CD4-positive, CD25-positive, alpha-beta regulatory T cell (primary cell): ENCODE measurements at regions not wholly inside any gene's neighbourhood (a gene's known extent, or its start where the extent isn't known, plus 50 kb on each side); places are given as distances from the start of the nearest gene placed in this dataset.

ENCODE experiments used
- ATAC-seq, 2 donors: fragments of 150-1000 bp; cut with Tn5 transposase; one replicate each; pipeline ENCODE4 v1.10.0; 2021; ENCODE audit warnings: low read depth in 2 of 2, moderate number of reproducible peaks in 2 of 2, moderate library complexity in 1 of 2
- DNase-seq, 3 donors: peaks; one replicate each; pipeline versions ENCODE4 v3.0.0 to v3.0.0-alpha.2; 2012 to 2022; ENCODE audit warnings: mixed read lengths in 1 of 3
- H3K27ac ChIP-seq: one replicate; pipeline ENCODE4 v1.7.0; 2013; ENCODE audit warnings: mild to moderate bottlenecking, low read length; ENCODE audit not compliant: insufficient read depth, poor library complexity, severe bottlenecking
- H3K27me3 ChIP-seq: one replicate; pipeline ENCODE4 v1.7.0; 2013; ENCODE audit warnings: low read length; ENCODE audit not compliant: control insufficient read depth, insufficient read depth
- H3K36me3 ChIP-seq: one replicate; pipeline ENCODE4 v1.7.0; 2013; ENCODE audit warnings: mild to moderate bottlenecking, low read length, moderate library complexity; ENCODE audit not compliant: control insufficient read depth, insufficient read depth
- H3K4me1 ChIP-seq: 2 replicates; pipeline ENCODE4 v1.7.0; 2013; ENCODE audit warnings: mild to moderate bottlenecking, low read length; ENCODE audit not compliant: insufficient read depth, control insufficient read depth, poor library complexity, severe bottlenecking
- H3K4me3 ChIP-seq: one replicate; pipeline ENCODE4 v1.7.0; 2013; ENCODE audit warnings: low read depth, mild to moderate bottlenecking, low read length, moderate library complexity
- H3K9me3 ChIP-seq, 2 experiments: 1 replicate in 1 of 2; 2 replicates in 1 of 2; pipeline ENCODE4 v1.7.0; 2013; ENCODE audit warnings: low read length in 2 of 2, mild to moderate bottlenecking in 1 of 2, moderate library complexity in 1 of 2; ENCODE audit not compliant: control insufficient read depth in 2 of 2
- H3K27ac Mint-ChIP-seq, 3 donors: one replicate each; pipeline ENCODE4 v1.8.0; 2020 to 2022; ENCODE audit warnings: mild to moderate bottlenecking in 3 of 3, mixed read lengths in 3 of 3, moderate library complexity in 2 of 3
- H3K27me3 Mint-ChIP-seq: one replicate; pipeline ENCODE4 v1.8.0; 2022; ENCODE audit warnings: mild to moderate bottlenecking, mixed read lengths
- H3K36me3 Mint-ChIP-seq: one replicate; pipeline ENCODE4 v1.8.0; 2020; ENCODE audit warnings: mixed read lengths
- H3K4me1 Mint-ChIP-seq, 4 donors: one replicate each; pipeline ENCODE4 v1.8.0; 2020 to 2022; ENCODE audit warnings: mixed read lengths in 4 of 4, mild to moderate bottlenecking in 1 of 4
- H3K4me3 Mint-ChIP-seq, 4 donors: one replicate each; pipeline ENCODE4 v1.8.0; 2020 to 2022; ENCODE audit warnings: mild to moderate bottlenecking in 4 of 4, mixed read lengths in 4 of 4, moderate library complexity in 3 of 4
- H3K9me3 Mint-ChIP-seq, 7 donors: one replicate each; pipeline ENCODE4 v1.8.0; 2020 to 2022; ENCODE audit warnings: mixed read lengths in 7 of 7, mild to moderate bottlenecking in 3 of 7, moderate library complexity in 2 of 7

GRCh38 chr3:66812136-66812535 is 186.0 kb upstream of the KBTBD8 start:
- H3K27ac ChIP-seq, result no peak overlapping the region
- H3K27me3 Mint-ChIP-seq, result peaks cover 4% of the 10 kb centered on the region
- DNase-seq (no peak), ATAC-seq (no peak)
- no peaks in the 10 kb centered on the region for H3K36me3 ChIP-seq
- no peak overlapping the region for H3K27ac Mint-ChIP-seq
- H3K4me3 Mint-ChIP-seq, result no peak overlapping the region
- peaks cover 0 to 3% (median 1%) of the 10 kb centered on the region in 4 donors for H3K4me1 Mint-ChIP-seq
- no peaks in the 10 kb centered on the region for H3K36me3 Mint-ChIP-seq
- no peaks in the 10 kb centered on the region for H3K9me3 ChIP-seq
- no peaks in the 10 kb centered on the region for H3K9me3 Mint-ChIP-seq
- peaks cover 3% of the 10 kb centered on the region for H3K27me3 ChIP-seq
- no peak overlapping the region for H3K4me3 ChIP-seq
- H3K4me1 ChIP-seq, result no peaks in the 10 kb centered on the region

DNA sequence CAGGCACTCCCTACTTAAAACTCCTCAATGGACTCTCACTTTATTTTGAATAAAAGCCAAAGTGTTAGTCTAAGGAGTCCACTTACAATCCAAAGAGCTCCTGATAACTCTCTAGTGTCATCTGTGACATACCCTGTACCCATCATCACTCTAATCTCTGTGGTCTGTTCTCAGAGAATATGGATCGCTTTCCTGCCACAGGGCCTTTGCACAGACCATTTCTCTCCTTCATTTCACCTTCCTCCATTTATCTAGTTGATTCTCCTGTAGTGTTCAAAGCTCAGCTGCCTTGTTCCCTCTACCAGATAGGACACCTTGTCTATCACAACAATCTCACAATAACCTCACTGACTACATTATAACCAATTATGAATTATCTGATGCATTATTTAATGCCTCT is 185.4 kb upstream of the KBTBD8 start:
- no peak for ATAC-seq
- peaks cover 0 to 3% (median 1%) of the 10 kb centered on the region in 4 donors for H3K4me1 Mint-ChIP-seq
- Histone ChIP-seq H3K27ac (no peak overlapping the region), H3K4me1 (no peaks in the 10 kb centered on the region), H3K36me3 (no peaks in the 10 kb centered on the region), H3K27me3 (peaks cover 8% of the 10 kb centered on the region), H3K4me3 (no peak overlapping the region), H3K9me3 (no peaks in the 10 kb centered on the region)
- DNase-seq, result no peak
- H3K36me3 Mint-ChIP-seq, result no peaks in the 10 kb centered on the region
- H3K27ac Mint-ChIP-seq, result no peak overlapping the region
- H3K27me3 Mint-ChIP-seq, result peaks cover 8% of the 10 kb centered on the region
- no peak overlapping the region for H3K4me3 Mint-ChIP-seq
- no peaks in the 10 kb centered on the region for H3K9me3 Mint-ChIP-seq

- H3K36me3 Mint-ChIP-seq, result no peaks in the 10 kb centered on the region
- H3K27me3 Mint-ChIP-seq, result peaks cover 30% of the 10 kb centered on the region
- no peak overlapping the region for H3K4me3 Mint-ChIP-seq
Observed at GRCh38 chr3:66816090-66816761, 181.9 kb upstream of the KBTBD8 start.

DNA sequence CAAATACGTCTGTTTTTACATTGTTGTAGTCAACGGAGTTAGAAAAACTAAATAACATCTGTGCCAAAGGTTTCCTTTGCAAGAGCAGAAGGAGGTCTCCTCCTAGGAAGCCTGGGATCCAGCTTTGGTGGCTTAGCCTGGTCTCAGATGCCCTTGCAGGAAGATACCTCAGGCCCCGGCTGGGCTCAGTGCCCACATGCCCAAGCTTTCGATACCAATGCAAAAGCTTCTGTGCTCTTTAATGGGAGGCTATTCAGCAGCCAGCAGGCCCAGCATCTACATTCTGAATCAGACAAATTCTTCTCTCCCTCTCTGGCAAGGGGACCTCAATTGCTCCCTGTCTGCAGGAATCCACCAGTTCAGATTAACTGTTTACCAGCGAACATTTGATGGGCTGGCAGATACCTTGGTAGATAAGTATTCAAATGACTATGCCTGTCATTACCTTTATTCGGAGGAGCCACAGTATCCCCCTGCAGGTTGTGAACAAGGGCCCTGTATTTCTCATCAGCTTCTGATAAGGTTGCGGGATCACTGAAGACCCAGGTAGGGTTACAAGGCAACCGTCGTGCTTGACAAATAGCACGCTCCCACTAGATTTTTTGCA is 180.1 kb upstream of the KBTBD8 start:
- ATAC-seq (no peak), DNase-seq (no peak)
- Mint-ChIP-seq H3K9me3 (no peaks in the 10 kb centered on the region), H3K27me3 (peaks cover 30% of the 10 kb centered on the region), H3K4me1 (peaks cover 0 to 3% (median 1%) of the 10 kb centered on the region in 4 donors), H3K36me3 (no peaks in the 10 kb centered on the region), H3K4me3 (no peak overlapping the region), H3K27ac (no peak overlapping the region)
- peaks cover 8% of the 10 kb centered on the region for H3K27me3 ChIP-seq
- no peaks in the 10 kb centered on the region for H3K4me1 ChIP-seq
- H3K4me3 ChIP-seq, result no peak overlapping the region
- no peak overlapping the region for H3K27ac ChIP-seq
- no peaks in the 10 kb centered on the region for H3K36me3 ChIP-seq
- no peaks in the 10 kb centered on the region for H3K9me3 ChIP-seq

More at GRCh38 chr3:66816090-66816761, 181.9 kb upstream of the KBTBD8 start:
- Histone ChIP-seq H3K9me3 (no peaks in the 10 kb centered on the region), H3K36me3 (no peaks in the 10 kb centered on the region), H3K4me1 (no peaks in the 10 kb centered on the region), H3K4me3 (no peak overlapping the region), H3K27me3 (peaks cover 8% of the 10 kb centered on the region), H3K27ac (no peak overlapping the region)
- Mint-ChIP-seq H3K9me3 (no peaks in the 10 kb centered on the region), H3K4me1 (peaks cover 0 to 3% (median 1%) of the 10 kb centered on the region in 4 donors), H3K27ac (no peak overlapping the region)
- DNase-seq (peak in 2 of 3 donors; percentile 67 to 68), ATAC-seq (peak; percentile 74 to 83)

DNA sequence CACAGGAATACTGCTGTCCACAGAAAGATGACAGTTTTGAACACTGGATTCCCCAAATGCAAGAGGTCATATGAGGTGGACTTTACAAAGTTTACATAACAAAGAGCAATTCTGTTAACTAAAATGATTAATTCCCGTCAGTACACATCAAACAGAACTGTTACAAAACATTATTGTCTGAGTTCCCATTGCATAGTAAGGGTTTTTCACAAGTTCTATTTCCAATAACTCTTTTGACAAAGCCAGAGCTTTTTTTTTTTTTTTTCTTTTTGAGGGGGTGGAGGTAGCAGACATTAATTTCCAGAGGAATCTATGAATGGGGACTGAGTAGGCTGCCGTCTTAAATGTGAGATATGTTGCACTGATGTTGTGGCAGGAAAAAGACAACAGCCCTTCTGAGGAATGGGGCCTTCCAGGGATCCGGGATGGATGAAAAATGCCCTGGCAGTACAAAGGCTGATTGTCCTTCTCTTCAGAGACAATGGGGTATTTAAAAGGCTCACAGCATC is 178.1 kb upstream of the KBTBD8 start:
- H3K9me3 ChIP-seq, result no peaks in the 10 kb centered on the region
- H3K27ac ChIP-seq, result no peak overlapping the region
- no peaks in the 10 kb centered on the region for H3K36me3 Mint-ChIP-seq
- peaks cover 0 to 3% (median 1%) of the 10 kb centered on the region in 4 donors for H3K4me1 Mint-ChIP-seq
- H3K27ac Mint-ChIP-seq, result no peak overlapping the region
- H3K27me3 Mint-ChIP-seq, result peaks cover 30% of the 10 kb centered on the region
- H3K4me1 ChIP-seq, result no peaks in the 10 kb centered on the region
- H3K36me3 ChIP-seq, result no peaks in the 10 kb centered on the region
- DNase-seq, result no peak
- no peak overlapping the region for H3K4me3 Mint-ChIP-seq
- ATAC-seq, result no peak
- no peaks in the 10 kb centered on the region for H3K9me3 Mint-ChIP-seq
- H3K27me3 ChIP-seq, result peaks cover 8% of the 10 kb centered on the region
- no peak overlapping the region for H3K4me3 ChIP-seq

DNA sequence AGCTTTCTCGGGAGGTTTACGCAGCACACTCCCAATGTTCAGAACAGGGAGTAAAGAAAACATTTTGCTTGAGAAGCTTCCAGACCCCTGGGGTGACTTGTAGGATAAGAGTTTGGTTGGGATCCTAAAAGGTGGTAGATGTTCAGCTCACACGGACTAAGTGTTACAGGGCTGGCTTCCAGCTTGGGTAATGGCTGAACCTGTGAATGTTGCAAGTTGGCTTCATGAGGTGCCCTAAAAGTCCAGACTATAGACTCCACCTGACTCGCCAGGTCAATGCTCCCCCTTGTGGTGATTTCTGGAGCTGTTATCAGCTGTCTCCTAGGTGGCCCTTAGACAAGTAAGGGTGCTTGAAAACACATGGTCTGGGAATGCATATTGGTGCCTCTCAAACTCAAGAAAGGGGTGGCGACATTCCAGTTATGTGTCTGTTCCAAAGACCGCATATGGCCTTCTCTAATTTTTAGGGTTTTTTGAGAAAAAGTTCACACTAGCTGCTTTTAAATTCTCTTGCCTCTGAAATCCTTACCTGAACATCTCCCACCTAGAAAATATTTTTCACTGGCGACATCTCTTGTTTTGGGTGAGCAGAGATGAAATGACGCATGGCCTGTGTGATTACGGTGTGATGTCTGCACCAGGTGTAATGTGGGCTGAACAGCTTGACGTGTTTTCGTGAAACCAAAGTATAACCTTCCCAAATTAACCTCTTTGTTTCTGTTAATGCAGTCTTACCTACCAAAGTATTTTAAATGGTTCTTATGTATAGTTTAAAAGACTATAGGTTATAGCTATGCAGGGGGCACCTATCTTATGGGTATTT is 175.7 kb upstream of the KBTBD8 start:
- H3K9me3 ChIP-seq, result no peaks in the 10 kb centered on the region
- no peak overlapping the region for H3K27ac ChIP-seq
- Mint-ChIP-seq H3K27ac (no peak overlapping the region), H3K4me1 (no peaks in the 10 kb centered on the region), H3K4me3 (no peak overlapping the region), H3K9me3 (no peaks in the 10 kb centered on the region), H3K36me3 (no peaks in the 10 kb centered on the region), H3K27me3 (peaks cover 34% of the 10 kb centered on the region)
- H3K36me3 ChIP-seq, result no peaks in the 10 kb centered on the region
- DNase-seq, result peak; percentile 52 to 77 (median 67)
- no peaks in the 10 kb centered on the region for H3K4me1 ChIP-seq
- peak; percentile 77 to 80 for ATAC-seq
- peaks cover 3% of the 10 kb centered on the region for H3K27me3 ChIP-seq
- H3K4me3 ChIP-seq, result no peak overlapping the region

DNA sequence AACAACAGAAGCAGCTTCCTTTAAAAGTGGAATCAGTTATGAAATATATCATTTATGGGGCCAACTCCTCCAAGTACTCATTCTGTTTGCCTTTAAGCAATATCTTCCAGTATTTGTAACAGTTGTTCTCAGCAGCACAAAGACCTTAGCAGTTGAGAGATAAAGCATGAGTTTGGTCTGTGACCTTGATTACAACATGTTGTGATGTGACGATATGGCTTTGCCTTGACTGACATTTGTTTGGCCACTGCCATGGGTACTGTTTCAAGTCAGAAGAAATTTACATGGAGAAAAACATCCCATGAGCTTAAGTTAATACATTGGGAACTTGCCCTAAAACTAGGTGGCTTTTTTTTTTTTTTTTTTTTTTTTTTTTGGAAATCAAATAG is 175.1 kb upstream of the KBTBD8 start:
- ATAC-seq (no peak), DNase-seq (no peak)
- Histone ChIP-seq H3K36me3 (no peaks in the 10 kb centered on the region), H3K27me3 (no peaks in the 10 kb centered on the region), H3K4me1 (no peaks in the 10 kb centered on the region), H3K27ac (no peak overlapping the region), H3K9me3 (no peaks in the 10 kb centered on the region), H3K4me3 (no peak overlapping the region)
- Mint-ChIP-seq H3K27me3 (peaks cover 36% of the 10 kb centered on the region), H3K9me3 (no peaks in the 10 kb centered on the region), H3K4me1 (no peaks in the 10 kb centered on the region), H3K27ac (no peak overlapping the region), H3K4me3 (no peak overlapping the region), H3K36me3 (no peaks in the 10 kb centered on the region)
